HG02678 (cell line): ENCODE measurements at regions not wholly inside any gene's neighbourhood (a gene's known extent, or its start where the extent isn't known, plus 50 kb on each side); places are given as distances from the start of the nearest gene placed in this dataset.
"Not testable (repeated sequence)": the region's sequence is repeated elsewhere in the genome, so short reads cannot be mapped to it uniquely, and the experiment has no call there.

Source experiments
- ATAC-seq: cut with Tn5 transposase; IDR thresholded peaks from one replicate; pipeline ENCODE4 v1.9.1; 2021; ENCODE audit warnings: mild to moderate bottlenecking, moderate library complexity; ENCODE audit not compliant: unreplicated experiment

DNA sequence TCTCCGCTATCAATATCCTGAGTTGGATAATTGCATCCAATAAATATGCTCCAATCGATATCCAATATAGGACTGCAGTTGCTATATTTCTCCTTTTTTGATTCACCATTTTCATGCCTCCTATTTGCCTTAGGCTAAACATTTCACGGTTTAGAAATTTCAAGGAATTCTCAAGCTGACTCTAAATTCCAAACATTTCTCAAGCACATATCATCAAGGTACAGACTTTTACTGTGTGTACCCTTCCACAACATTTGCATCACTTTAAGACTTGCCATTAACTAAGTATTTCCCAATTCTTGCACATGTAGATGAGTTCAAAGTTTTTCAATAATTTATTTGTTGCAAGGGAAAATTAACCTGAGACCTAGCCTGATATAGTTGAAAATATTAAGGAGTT lies 795.2 kb upstream of the TMPRSS15 start:
- ATAC-seq = no peak

DNA sequence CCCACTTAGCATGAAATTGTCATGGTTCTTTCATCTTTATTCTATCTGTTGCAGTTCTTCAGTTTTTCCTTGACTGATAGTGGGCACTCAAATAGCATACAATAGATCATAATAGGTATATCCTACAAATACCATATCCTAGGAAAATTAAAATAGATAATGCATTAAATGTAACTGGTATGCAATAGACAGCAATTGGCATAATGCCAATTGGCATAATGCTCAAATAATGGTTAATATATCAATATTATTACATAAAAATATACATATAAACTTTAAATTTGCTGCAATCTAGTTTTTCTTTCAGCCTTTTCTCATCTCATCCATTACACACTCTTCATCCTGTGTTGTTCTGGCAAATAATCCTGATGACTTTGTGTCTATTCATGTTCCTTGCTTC lies 814.6 kb upstream of the TMPRSS15 start:
- no peak for ATAC-seq

DNA sequence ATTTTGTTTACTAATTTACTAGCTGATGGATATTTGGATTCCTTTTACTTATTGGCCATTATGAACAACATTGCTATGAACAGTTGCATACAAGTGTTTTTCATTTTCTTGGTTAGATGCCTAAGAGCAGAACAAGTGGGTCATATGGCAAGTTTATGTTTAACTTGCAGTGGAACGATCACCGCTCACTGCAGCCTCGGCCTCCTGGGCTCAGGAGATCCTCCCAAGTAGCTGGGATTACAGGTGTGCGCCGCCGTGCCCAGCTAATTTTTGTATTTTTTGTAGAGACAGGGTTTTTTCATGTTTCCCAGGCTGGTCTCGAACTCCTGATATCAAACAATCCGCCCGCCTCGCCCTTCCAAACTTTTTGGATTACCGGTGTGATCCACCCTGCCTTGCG lies 820.5 kb upstream of the TMPRSS15 start:
- no peak for ATAC-seq

DNA sequence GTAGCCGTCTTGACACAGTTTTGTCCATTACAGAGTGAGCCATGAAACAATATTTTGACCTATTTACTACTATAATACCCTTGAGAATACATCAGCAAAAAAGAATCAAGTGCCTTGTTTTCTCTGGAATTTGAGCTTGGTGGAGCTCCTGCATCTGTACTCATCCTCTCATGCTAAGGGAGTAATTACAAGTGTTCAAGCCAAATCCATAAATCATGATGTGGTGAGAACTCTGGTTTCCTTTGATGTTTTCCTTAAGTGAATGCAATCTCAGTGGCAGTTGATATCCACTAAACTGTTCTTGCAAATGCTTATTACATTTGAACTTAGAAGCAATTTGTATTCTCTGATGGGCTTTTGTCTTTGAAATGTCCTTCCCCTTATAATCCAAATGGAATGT lies 824.6 kb upstream of the TMPRSS15 start:
- no peak for ATAC-seq

DNA sequence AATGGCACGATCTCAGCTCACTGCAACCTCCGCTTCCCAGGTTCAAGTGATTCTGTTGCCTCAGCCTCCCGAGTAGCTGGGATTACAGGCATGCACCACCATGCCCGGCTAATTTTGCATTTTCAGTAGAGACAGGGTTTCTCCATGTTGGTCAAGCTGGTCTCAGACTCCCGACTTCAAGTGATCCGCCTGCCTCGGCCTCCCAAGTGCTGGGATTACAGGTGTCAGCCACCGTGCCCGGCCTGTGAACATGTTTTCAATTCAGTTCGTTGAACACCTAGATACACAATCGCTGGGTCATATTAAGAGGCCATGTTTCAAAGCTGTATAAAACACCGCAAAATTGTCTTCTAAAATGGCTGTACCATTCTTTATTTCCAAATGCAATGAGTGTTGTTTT lies 830.3 kb upstream of the TMPRSS15 start:
- ATAC-seq = not testable (repeated sequence)

DNA sequence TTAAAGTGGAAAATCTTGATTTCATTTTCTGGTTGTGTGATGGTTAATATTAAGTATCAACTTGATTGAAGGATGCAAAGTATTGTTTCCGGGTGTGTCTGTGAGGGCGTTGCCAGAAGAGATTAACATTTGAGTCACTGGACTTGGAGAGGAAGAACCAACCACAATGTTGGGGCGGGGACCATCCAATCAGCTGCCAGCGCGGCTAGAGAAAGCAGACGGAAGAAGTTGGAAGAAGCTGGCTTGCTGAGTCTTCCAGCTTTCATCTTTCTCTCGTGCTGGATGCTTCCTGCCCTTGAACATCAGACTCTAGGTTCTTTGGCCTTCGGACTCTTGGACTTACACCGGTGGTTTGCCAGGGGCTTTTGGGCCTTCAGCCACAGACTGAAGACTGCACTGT lies 832.6 kb upstream of the TMPRSS15 start:
- ATAC-seq = no peak

DNA sequence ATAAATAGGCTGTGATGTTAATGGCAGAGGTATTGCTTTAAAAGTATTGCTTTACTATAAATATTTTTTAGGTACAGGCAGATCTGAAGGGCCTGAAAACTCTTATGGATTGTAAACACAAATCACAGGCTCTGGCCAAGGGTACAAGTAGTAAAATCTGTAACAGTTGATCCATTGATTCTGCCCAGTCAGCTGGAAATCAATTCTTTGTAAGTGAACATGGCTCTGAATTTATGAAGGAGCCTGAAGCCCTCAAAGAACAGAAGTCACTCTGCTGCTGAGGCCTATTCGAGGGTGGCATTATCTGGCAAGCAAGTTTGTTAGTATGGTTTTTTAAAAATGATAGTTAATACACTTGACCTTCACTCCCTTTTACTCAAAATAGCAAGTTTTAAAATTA lies 834.0 kb upstream of the TMPRSS15 start:
- no peak for ATAC-seq

DNA sequence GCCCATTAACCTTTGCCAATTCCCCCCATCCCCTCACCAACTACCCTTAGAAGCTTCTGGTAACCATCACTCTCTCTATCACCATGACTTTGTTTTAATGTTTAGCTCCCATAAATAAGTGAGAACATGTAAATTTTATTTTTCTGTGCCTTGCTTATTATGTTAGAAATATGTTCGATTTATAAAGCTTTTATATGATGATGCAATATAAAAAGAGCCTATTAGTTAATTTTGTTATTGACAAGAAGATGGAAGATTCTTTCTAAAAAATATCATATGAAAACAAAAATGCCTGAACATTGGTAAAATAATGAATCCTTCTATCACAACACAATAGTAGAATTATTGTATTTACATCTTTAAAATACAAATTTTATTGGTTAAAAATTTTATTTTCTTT lies 836.1 kb upstream of the TMPRSS15 start:
- ATAC-seq = no peak

DNA sequence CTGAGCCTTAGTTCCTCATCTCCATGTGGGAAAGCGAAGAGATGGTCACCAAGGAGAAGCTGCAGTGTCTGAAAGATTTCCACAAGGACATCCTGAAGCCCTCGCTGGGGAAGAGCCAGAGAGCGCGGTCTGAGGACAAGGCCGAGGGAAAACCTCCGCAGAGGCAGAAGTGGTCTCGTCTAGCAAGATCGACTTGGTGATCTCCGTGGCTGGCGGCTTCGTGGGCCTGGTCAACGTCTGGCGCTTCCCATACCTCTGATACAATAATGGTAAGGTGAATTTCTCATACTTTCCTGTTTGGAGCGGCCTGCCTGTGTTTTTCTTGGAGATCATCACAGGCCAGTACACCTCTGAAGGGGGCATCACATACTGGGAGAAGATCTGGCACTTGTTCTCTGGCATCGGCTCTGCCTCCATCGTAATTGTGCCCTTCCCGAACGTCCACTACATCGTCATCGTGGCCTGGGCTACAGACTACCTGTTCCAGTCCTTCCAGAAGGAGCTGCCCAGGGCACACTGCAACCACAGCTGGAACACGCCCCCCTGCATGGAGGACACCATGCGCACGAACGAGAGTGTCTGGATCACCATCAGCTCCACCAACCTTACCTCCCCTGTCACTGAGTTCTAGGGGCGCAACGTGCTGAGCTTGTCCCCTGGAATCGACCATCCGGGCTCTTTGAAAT lies 841.1 kb upstream of the TMPRSS15 start:
- no peak for ATAC-seq

DNA sequence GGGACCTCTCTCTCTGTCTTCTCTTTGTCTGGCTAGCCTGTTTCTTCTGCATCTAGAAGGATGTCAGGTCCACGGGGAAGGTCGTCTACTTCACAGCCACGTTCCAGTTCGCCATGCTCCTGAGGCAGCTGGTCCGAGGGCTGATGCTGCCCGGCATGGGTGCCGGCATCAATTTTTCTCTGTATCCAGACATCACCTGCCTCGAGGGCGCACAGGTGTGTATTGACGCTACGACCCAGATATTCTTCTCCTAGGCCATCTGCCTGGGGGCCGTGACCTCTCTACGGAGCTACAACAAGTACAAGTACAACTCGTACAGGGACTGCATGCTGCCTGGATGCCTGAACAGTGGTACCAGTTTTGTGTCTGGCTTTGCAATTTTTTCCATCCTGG lies 841.6 kb upstream of the TMPRSS15 start:
- no peak for ATAC-seq

DNA sequence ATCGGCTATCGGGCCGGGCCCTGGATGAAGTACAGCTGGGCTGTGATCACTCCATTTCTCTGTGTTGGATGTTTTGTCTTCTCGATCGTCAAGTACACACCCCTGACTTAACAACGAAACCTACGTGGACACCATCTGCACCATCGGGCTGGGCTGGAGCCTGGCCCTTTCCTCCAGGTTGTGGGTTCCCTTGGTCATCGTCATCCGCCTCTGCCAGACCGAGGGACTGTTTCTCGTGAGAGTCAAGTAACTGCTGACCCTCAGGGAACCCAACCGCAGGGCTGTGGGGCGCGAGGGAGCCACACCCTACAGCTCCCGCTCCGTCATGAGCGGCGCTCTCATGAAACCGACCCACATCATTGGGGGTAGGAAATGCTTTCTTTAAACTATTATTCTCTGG lies 842.4 kb upstream of the TMPRSS15 start:
- no peak for ATAC-seq

DNA sequence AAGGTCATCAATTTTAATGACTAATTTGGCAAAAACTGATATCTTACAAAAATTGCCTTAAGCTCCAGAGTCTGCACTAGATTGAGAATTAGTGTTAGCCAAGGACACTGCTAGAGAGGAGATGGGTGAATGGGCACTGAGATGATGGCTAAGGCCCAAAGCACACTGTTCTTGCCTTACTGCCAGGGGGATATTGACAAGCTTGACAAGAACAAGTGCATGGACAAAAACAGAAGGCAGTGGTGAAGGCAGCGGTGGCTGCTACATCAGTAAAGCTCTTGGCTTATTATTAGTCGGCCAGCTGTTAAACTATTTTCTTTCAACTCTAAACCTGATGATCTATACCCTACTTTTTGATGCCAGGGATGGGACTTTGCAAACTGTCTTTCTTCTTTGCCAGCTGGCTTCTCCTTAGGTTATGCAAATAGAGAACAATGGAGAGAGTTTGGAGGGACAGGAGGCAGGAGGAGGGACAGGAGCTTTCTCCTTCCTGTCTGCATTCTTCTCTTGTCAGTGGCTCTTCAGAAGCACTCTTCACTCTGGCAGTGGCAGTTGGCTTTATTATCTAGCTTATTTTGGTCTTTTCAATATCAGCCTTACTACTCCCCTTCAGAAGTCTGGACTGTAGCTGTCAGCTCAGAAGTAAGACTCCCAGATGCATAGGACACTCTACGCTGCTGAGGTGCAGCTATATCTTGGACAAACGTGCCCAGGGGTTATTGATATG lies 853.5 kb upstream of the TMPRSS15 start:
- no peak for ATAC-seq

DNA sequence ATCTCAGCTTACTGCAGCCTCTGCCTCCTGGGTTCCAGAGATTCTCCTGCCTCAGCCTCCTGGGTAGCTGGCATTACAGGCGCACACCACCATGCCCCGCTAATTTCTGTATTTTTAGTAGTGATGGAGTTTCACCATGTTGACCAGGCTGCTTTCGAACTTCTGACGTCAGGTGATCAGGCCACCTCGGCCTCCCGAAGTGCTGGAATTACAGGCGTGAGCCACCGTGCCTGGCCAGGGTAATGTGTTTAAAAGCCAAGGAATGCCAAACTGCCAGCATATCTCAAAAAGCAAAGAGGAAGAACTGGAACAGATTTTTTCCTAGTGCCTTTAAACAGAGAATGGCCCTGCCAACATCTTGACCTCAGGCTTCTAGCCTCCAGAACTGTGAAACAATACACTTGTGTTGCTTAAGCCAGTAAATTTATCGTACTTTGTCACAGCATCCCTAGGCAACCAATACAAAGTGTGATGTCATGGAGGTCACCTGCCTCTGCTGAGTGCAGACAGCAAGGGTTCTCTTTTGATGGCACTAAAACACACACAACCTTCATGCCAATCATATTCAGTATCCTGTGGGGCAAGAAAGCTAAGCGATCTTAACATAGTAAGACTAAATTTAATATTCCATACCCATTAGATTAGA lies 858.3 kb upstream of the TMPRSS15 start:
- ATAC-seq = no peak

DNA sequence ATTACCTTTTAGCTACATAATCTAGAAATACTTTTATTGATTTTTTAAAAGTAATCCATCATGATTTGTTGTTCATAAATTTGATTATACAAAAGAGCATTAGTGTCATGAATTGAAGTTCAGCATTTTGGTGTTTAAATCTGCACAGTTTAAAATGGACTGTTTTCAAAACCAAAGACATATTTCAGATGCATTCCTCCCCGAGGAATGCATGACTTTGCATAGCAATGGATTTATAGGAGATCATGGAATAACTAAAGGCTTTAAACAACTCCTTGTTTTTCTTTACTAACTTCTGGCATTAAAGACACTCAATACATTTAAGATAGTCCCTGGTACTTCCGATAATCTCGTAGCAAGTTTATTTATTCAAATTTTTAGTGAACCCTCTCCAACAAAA lies 863.1 kb upstream of the TMPRSS15 start:
- no peak for ATAC-seq

DNA sequence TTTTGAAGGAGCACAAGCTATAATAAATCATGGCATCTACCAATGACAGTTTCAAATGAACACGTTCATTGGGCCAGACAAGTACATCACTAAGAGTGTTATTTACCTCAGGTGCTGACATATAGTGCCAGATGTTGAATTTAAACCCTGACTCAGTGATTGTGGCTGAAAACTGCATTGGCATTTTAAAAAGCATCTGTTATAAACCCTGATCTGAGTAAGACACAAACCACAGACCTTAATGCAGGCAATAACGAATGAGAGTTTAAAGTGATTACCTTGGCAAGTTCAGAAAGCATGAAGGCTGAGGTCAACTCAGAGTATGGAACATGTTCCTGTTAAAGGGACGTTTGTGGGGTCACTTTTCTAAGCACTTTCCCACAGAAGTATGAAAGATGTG lies 865.1 kb upstream of the TMPRSS15 start:
- ATAC-seq = no peak

DNA sequence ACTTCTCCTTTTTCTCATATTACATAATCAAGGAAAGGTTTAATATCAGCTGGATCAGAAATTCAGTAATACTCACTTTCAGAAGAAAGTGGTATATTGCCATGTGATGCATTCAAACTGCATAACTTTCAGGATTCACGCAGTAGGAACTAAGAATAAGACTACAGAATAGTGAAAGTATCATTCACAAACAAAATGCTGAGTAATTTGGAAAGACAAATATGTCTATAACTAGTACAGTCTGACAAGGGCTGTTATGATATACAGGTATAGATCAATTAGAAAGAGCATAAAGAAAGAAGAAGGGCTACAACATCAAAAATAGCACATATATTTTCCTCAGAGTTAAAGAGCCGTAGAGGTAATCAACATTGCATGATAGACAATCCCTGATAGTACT lies 871.5 kb upstream of the TMPRSS15 start:
- ATAC-seq = no peak

DNA sequence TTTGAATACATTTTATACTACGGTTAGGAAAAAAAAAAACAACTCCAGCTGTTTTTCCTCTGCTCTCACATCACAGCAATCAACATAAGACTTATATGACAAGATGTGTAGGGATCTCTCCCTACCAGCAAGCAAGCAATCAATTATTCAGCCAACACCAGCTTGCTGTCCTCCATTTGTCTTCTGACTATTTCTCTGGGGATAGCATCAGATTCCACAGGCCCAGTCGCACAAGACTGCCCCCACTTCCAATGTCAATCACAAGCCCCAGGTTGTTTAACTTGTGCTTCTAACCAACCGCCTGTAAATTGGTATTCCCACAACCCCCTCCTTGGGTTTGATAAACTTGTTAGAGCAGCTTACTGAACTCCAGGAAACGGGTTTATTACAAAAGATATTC lies 873.1 kb upstream of the TMPRSS15 start:
- no peak for ATAC-seq

DNA sequence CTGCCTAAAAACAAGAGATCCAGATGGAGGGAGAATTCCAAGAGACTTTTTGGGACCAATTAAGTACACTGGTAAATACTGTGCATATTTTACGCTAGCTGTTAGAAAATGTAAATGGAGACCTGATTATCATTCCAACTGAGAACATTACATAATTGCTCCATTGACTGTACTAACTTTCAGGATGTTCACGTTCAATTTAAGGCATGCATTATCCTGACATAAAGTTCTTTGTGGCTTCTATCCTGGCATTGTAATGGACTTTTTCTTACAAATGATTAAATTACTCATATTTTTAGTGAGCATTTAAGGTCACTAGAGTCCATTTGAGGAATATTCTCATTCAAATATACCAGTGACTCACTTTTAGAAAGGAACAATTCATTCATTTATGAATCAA lies 883.3 kb upstream of the TMPRSS15 start:
- ATAC-seq = no peak

DNA sequence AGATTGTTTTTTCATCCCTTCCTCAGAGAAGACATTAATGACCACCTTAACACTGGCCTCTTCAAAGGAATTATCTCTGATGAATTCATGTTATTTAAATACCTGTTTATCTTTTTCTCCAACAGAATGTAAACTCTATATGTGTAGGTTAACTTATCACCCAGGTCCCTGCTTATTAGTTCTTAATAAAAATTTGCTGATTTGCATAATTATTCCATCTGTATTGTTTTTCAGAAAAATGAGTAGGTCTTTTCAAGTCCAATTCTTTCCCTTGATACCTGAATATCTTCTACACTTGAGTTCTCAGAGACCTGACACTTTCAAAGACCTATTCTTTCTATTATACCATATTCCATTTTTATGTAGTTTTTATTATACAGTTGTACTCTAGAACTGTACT lies 886.7 kb upstream of the TMPRSS15 start:
- no peak for ATAC-seq

DNA sequence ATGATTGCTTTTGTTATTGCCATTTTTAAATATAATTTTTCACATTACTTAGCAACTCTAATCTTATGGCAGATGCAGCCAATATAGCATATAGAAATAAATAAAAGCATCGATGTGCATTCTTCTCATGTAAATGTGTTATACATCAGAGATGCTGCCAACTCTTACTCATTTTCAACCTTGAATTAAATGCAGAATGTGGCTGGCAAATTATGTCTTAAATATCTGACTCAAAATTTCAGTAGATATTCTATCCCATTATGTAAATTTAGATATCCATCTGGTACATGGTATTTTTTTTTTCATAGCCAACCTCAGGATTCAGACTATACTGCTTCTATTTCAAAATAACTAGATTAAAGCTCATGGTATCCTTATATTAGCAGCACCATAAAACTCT lies 916.7 kb upstream of the TMPRSS15 start:
- no peak for ATAC-seq

DNA sequence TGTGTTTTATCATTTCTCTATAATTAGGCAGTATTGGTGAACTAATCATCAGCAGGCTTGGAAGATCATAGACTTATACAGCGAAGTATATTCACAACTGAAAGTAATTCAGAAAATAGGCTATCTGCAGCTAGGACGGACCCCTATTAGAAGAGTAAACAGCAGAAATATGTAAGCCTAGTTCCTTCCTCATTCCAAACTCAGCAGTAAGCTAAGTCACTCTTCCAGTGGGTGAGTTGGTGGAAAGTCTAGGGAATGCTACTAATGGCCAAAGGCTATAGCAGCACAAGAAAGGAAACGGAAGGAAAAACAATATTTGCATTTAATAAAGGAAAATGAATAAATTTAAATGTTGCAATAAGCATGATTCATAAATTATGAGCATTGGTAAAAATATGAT lies 918.1 kb upstream of the TMPRSS15 start:
- ATAC-seq = no peak

DNA sequence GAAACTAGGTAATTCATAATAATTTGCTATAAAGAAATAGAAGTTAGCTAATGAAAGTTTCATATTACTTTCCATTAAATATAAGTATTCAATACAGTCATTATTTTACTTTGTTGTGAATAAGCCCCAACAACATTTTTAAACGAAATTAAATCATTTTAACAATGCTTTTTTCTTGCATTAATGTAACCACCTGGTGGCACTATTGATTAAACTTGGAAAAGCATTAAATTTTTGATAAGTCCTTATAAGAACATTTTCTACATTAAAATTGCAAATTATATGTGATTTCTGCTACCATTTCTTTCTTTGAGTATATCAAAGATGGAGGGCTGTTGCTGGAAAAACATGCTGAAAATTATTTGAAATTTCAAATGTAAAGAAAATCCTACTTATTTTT lies 918.8 kb upstream of the TMPRSS15 start:
- ATAC-seq = no peak
